PFSK-1 (cell line): ENCODE measurements at regions not wholly inside any gene's neighbourhood (a gene's known extent, or its start where the extent isn't known, plus 50 kb on each side); places are given as distances from the start of the nearest gene placed in this dataset.

Source experiments
- FOXP2 ChIP-seq: optimal IDR thresholded peaks from 2 replicates; pipeline ENCODE3; 2011; ENCODE audit warnings: borderline replicate concordance, control low read depth, inconsistent platforms; ENCODE audit not compliant: insufficient read depth; ENCODE audit errors: extremely low read length, extremely low read depth
- POLR2AphosphoS5 ChIP-seq: IDR thresholded peaks from 2 replicates; pipeline ENCODE4 v1.6.1; 2012; ENCODE audit warnings: low read depth, mild to moderate bottlenecking, control low read depth, low read length, moderate library complexity
- REST ChIP-seq, 2 experiments: IDR thresholded peaks; 2 replicates each; pipeline versions ENCODE4 v1.6.1 to v1.8.0; 2011 to 2012; ENCODE audit warnings: low read depth in 2 of 2, low read length in 2 of 2, control low read depth in 1 of 2, inconsistent platforms in 1 of 2, mild to moderate bottlenecking in 1 of 2, moderate library complexity in 1 of 2; ENCODE audit not compliant: insufficient read depth in 1 of 2
- SIN3A ChIP-seq: IDR thresholded peaks from 2 replicates; pipeline ENCODE4 v1.6.1; 2012; ENCODE audit warnings: mild to moderate bottlenecking, low read length, moderate library complexity, borderline replicate concordance; ENCODE audit not compliant: insufficient read depth
- TAF1 ChIP-seq: IDR thresholded peaks from 2 replicates; pipeline ENCODE4 v1.6.1; 2012; ENCODE audit warnings: low read length, control low read depth, borderline replicate concordance; ENCODE audit not compliant: insufficient read depth

- TF ChIP-seq POLR2AphosphoS5 = no peak
- TF ChIP-seq TAF1 = no peak
- no peak for TF ChIP-seq SIN3A
- TF ChIP-seq REST (IDR thresholded peaks at IDR 0.05; ENCODE audit: insufficient read depth in 1 of 2, low read depth in 2 of 2, low read length in 2 of 2) = no peak
- no peak for TF ChIP-seq FOXP2
Observed at GRCh38 chrX:38861489-38861888, 60.2 kb downstream of the MID1IP1 start.
